GM21526 (cell line): ENCODE measurements at regions not wholly inside any gene's neighbourhood (a gene's known extent, or its start where the extent isn't known, plus 50 kb on each side); places are given as distances from the start of the nearest gene placed in this dataset.
"Not testable (repeated sequence)": the region's sequence is repeated elsewhere in the genome, so short reads cannot be mapped to it uniquely, and the experiment has no call there.

Source experiments
- ATAC-seq: cut with Tn5 transposase; IDR thresholded peaks from one replicate; pipeline ENCODE4 v1.9.1; 2021; ENCODE audit warnings: moderate library complexity; ENCODE audit not compliant: unreplicated experiment, low FRiP score

DNA sequence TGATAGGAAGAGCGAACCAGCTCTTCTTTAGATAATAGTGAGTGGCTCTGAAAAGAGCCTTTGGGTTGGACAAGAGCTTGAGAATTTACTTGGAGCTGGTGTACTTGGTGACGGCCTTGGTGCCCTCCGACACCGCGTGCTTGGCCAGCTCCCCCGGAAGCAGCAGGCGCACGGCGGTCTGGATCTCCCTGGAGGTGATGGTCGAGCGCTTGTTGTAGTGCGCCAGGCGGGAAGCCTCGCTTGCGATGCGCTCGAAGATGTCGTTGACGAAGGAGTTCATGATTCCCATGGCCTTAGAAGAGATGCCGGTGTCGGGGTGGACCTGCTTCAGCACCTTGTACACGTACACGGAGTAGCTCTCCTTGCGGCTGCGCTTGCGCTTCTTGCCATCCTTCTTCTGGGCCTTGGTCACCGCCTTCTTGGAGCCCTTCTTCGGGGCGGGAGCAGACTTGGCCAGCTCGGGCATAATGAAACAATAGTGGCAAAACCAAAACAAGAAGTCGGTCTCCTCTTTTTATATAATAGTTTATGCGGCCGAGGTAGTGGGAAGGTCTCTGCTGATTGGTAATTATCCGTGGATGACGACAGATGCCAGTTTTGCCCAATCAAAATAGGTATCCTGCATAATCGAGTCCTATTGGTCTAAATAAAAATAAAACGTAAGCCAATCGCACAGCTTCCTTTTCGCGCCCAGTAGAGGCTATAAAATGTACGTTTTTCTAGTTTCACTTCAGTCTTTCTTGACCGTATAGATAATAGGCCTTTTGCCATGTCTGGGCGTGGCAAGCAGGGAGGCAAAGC lies 104.6 kb downstream of the OR2B2 start:
- peak; percentile 52 for ATAC-seq

DNA sequence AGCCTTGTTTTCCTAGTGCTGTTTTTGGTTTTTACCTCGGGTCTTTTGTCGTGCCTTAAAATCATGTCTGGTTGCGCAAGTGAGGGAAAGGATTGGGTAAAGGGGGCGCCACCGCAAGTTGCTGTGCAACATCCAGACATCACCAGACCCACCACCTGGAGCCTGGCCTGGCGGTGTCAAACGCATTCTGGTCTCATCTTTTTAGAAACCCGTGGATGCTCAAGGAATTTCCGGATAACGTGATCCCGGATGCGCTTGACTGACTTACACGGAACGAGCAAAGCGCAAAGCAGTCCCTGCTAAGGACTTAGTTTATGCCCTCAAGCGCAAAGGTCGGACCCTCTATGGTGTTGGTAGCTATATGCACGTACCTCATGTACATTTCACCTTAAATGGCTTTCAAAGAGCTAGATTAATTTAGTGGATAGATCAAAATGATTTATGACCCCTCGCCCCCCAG lies 105.2 kb downstream of the OR2B2 start:
- ATAC-seq, result no peak

DNA sequence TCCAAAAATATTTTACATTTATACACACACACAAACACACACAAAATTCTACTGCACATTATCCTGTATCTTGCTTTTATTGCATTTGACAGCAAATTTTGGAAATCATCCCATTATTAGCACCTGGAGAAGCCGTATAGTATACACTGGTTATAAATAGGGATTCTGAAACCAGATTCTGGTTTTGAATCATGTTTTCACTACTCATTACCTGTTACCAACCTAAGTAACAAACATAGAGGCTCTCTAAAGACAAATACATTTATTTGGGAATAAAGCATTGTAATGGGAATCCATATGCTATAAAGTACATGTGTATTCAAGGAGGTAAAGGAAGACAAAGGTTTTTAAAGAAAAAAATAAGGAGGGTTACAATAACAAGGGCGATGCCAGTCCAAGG lies 106.8 kb downstream of the OR2B2 start:
- ATAC-seq, result no peak

DNA sequence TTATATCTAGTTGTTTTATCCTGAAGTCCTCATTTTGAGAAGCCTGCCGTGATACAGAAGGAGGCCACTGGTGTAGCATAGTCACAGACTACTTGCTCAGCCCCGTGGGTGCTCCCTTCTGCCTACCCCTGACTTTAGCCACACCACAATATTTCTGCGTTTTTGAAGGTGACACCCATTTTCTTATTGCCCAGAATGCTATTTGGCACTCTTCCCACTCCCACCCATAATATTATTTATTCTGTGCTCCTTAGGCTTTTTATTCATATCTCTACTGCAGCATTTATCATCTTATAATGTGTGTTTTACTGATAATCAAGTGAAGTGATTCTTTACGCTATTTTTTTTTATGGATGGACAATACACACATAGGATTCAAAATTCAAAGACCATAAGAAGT lies 107.3 kb downstream of the OR2B2 start:
- no peak for ATAC-seq

DNA sequence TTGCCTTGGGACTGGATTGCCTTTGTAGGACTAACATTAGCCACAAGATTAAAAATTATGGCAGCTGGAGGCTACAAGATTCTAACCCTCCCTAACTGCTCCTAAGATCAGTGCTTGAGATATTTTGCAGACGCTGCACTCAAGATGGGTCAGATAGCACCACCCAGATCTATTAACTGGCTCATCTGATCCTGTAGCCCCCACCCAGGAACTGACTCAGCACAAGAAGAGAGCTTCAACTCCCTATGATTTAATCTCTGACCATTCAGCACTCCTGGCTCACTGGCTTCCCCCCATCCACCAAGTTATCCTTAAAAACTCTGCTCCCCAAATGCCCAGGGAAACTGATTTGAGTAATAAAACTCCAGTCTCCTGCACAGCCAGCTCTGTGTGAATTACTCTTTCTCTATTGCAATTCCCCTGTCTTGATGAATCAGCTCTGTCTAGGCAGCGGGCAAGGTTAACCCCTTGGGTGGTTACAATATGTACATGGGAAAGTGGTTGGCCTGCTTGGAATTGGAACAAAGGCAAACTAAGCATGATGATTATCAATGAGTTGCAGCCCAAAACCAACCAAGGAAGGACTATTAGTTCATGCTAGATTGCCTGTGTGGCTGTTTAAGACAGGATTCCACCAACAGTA lies 111.3 kb downstream of the OR2B2 start:
- ATAC-seq, result no peak

DNA sequence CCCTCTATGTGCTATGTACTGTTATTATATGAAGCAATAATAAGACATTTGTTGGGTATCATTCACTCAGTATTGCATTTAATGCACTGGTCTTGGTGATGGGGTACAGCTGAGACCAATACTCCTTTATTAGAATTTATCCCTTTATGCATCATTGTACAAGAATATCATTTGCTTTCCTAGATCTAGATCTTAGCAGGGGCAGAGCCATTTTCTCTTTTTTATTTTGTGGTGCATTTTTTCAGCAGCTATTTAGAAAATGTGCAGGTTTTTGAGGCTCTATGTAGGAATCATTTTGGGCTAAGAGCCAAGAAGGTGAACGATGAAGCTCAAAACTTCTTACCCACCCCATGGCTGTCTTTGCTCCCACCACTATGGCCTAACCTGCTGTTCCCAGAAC lies 114.2 kb downstream of the OR2B2 start:
- ATAC-seq, result no peak

DNA sequence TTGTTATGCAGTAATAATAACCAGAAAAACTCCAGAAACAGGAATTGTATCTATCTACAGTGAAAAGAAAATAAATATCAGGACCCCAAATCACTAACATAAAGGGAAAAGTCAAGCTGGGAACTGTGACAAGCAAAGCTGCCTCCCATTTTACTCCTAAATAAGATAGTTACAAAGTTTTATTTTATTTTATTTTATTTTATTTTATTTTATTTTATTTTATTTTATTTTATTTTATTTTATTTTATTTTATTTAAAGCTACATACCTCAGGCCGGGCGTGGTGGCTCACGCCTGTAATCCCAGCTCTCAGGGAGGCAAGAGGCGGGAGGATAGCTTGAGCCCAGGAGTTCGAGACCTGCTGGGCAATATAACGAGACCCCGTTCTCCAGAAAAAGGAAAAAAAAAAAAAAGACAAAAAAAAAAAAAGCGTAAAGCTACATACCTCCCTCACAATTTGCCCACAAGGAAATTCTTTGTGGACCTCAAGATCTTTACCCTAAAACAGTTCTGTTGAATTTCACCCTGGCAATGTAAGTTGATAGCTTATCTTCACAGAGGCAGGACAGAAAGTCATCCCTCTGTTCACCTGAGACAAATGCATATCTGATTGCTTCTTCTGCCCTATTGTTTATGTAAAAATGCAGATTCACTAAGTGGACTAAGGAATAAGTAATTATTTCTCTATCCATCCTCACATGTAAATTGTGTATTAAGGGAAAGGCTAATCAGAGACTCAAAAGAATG lies 115.3 kb downstream of the OR2B2 start:
- ATAC-seq, result not testable (repeated sequence)

DNA sequence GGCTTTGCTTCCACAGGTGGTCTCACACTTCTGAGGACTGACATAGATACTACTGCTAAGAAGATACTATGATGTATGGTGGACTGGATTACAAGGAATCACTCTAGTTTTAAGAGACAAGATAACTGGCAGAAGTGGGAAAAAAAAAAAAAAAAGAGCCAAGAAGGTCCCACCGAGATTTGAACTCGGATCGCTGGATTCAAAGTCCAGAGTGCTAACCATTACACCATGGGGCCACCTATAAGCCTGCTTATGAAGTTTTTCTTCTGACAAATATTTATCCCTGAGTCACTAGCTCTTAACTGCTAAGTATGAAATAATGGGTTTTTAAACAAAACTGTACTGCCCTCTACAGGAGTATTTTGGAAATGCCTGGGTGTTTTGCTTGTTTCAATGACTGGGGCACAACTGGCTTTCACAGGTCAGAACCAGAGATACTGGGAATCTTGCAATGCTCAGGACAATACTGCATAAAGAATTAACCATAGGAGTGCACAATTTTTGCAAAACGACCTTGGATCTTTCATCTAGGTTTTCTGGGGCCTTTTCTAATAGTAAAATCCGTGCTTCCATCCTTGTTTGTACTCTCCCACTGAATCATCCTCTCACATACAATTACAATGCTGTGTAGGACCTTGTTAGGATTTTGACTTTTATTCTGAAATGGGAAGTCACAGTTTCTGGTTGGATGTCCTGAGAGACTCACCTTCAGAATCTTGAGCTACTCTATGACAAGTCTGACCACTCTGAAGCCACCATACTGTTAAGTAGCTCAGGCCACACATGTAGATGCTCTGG lies 116.3 kb downstream of the OR2B2 start:
- no peak for ATAC-seq

DNA sequence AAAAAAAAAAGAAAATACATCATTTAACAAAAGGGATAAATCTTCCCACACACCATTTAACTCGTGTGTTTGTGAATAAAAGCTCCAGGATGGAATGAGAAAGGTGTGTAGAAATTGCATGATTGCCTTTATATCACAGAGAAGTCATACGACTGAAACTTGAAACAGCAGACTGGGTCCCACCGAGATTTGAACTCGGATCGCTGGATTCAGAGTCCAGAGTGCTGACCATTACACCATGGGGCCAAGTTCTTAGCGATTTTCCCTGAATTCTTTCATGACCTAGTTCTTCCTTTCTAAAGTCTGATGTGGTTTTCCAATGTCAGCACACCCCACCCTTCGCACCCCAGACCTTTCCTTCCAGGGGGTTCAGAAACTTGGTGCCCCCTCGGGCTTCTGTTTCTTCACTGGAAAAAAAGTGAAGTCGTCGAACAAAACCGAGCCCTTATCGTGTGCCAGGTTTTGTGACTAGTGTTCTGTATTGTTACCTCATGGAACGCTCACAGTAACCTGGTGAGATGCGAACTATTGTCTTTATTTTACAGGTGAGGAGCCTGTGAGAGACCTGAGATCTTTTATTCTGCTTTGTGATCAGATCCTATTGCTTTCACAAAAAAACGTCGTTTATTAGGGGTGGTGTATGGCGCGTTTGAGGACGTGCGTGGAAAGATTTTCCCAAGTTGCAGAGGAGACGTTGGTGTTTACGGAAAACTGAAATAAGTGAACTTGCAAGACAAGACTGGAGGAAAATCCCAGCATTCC lies 120.8 kb downstream of the OR2B2 start:
- ATAC-seq, result no peak

DNA sequence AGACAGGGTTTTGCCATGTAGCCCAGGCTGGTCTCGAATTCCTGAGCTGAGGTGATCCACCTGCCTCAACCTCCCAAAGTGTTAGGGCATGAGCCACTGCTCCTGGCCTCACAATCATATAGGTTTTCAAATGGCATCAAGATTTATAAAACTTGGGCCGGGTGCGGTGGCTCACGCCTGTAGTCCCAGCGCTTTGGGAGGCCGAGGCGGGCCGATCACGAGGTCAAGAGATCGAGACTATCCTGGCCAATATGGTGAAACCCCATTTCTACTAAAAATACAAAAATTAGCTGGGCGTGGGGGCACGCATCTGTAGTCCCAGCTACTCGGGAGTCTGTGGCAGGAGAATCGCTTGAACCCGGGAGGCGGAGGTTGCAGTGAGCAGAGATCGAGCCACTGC lies 123.8 kb downstream of the OR2B2 start:
- not testable (repeated sequence) for ATAC-seq

DNA sequence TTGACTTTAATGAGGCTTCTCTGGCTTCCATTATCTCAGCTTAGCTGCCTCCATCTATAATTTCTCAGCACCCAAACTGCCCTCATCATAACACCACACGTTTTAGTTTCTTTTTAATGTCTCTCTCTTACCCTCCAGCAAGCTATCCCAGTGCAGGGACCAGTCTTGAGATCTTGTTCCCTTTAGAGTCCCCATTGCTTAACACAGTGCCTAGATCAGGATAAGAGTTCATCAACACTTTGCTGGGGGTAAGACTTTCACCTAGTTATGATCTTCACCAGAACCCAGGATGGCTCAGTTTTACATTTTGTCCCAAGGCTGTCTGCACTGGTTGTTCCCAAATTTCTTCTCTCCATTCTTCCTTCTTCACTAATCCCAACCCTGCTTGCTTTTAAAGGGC lies 126.1 kb downstream of the OR2B2 start:
- ATAC-seq, result no peak

DNA sequence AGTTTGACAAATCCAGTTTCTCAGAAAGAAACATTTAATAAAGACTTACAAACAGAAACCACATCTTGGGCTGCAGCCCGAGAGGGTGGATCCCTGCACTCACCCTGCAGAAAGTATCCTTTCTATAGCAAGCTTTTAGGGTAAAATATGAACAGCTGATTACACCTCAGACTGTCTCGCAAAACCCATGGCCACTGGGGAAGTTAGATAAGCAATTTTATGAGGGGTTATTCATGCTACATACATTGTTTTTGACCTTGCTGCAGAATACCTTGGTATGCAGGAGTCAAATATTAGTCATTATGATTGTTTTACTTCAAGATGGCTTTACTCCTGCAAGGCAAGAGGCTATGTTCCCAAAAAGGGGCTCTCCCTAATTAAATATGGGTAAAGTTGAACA lies 126.9 kb downstream of the OR2B2 start:
- no peak for ATAC-seq

DNA sequence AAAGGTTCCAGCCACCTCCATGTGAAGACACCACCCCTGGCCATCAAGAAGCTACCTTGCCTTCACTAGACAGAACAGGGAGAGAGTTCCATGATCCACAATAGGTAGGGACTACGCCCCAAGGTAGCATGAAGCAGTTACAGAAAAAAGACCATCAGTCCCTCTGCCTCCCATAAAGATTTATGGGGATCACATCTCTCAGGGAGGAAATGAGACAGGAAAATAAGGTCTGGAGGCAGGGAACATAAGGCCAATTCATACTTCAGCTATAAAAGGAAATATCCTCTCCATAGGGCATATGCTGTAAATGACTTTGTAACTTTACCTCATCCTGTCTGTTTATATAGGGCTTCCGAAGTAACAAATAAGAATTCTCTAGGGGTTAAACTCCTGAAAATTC lies 129.4 kb downstream of the OR2B2 start:
- ATAC-seq, result no peak

DNA sequence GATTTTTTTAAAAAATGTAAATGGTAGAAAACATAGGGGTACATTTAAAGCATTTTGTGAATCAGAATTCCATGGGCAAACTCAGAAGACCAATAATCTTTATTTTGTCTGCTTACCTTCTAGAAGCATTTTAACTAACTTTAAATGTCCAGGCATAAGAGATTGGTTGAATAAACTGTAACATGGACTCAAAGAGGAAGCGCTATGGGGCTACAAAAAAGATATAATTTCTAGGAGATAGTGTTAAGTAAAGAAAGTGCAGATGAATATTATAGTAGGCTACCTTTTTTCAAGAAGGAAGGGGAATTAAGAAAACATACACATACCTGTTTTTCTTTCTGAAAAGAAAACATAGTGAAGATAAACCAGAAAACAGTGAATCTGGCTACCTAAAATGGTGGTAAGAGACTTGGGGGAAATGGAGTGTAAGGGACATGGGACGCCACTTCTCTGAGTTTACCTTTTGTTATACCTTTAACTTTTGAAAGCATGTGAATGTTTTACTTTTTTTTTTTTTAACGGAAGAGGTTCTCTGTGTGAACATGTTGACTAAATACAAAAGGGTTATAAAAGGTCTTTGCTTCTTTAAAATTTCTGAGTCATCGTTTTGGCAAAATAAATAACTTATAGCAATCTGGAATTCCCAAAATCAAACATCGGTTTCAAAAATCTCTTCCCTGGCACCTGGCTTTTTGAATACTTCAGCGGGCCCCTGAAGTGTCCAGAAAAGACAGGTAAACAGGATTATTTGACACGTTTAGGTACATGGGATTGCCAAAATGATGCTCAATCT lies 133.4 kb downstream of the OR2B2 start:
- ATAC-seq, result no peak

DNA sequence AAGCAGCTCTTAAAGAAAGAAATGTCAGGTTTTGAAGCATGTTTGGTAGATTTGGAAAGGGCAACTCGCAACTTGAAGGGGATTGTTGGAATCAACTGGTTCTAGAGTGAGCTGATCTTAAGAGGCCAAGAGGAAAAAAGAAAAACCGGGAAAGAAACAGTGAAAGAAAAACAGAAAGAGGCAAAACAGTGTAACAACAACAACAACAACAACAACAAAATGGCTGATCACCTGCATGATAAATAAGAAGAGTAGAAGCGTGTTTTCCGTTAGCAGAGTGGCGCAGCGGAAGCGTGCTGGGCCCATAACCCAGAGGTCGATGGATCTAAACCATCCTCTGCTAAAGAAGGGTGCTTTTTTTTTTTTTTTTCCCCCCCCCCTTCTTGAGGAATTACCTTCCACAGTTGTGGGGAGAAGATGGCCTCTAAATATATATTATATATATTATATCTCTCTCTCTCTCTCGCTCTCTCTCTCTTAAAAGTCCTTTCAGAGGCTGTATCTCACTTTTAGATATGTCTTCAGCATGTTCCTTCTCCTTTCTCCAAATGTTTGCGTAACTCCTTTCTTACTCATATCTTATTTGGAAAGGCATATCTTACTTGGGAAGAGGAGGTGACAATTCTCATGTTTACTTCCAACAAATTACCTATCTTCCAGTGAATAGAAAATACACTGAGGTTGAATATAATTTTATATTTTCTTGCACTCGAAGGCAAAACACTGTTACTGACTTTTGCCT lies 134.4 kb downstream of the OR2B2 start:
- no peak for ATAC-seq

DNA sequence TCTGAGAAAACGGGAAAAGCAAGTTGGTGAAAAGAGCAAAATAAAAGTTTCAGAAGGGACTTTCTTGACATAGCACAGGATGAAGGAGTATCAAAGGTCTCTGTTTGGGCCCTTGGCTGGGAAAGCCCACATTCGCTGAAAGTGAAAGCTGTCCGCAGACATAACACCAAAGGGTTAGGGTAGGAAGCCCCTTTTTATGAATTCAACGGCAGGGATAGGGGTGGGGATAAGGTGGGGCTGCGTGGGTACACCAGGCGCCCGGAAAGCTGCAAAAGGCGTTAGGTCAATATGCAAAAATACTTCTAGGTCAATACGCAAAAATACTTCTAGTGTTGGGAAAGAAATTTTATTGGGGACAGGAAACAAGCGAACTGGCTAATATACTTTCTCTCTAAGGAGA lies 135.1 kb downstream of the OR2B2 start:
- ATAC-seq, result no peak

DNA sequence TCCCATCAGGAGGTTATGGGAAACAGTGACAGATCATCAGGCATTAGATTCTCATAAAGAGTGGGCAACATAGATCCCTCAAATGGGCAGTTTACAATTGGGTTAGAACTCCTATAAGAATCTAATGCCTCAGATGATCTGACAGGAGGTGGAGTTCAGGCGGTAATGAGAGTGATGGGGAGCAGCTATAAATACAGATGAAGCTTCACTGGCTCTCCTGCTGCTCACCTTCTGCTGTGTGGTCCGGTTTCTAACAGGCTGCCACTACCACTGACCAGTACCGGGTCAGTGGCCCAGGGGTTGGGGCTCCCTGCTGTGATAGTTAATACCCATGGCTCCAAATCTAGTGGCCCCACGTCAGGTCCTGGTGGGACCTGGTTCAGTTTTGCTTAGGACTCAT lies 135.7 kb downstream of the OR2B2 start:
- no peak for ATAC-seq

DNA sequence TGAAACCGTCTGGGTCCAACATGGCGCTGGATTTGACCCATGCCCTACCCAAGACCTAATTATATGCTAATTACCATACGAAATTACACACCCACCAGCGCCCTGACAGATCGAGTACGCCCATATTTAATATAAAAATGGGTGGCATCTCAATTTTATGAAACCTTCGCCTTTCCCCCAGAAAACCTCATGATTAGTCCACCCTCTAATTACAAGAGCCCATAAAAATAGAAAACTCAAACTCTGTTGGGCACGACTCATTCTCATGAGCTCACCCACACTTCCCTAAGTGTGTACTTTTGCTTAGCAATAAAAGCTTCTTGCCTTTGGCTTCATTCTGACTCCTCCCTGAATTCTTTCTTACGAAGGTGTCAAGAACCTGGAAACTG lies 136.4 kb downstream of the OR2B2 start:
- no peak for ATAC-seq
